Liver (tissue), 3 donors: ENCODE measurements at regions not wholly inside any gene's neighbourhood (a gene's known extent, or its start where the extent isn't known, plus 50 kb on each side); places are given as distances from the start of the nearest gene placed in this dataset.

Source experiments
- ATF3 ChIP-seq: IDR thresholded peaks from 2 replicates; pipeline ENCODE4 v1.6.1; 2016; ENCODE audit warnings: antibody characterized with exemption
- CTCF ChIP-seq: fragments of 150-350 bp; IDR thresholded peaks from 2 replicates; pipeline ENCODE4 v1.5.1; 2017; ENCODE audit warnings: improper control_type of control experiment, low read depth, low read length; ENCODE audit not compliant: missing input control
- EGR1 ChIP-seq, 2 donors: IDR thresholded peaks; 2 replicates each; pipeline ENCODE4 v1.6.1; 2016 to 2018; ENCODE audit warnings: antibody characterized with exemption in 2 of 2, low read depth in 2 of 2
- FOXA2 ChIP-seq: IDR thresholded peaks from 2 replicates; pipeline ENCODE4 v1.6.1; 2016; ENCODE audit warnings: antibody characterized with exemption
- MAX ChIP-seq: IDR thresholded peaks from 2 replicates; pipeline ENCODE4 v1.6.1; 2016; ENCODE audit warnings: antibody characterized with exemption
- RAD21 ChIP-seq, 2 donors: IDR thresholded peaks; 2 replicates each; pipeline ENCODE4 v1.6.1; 2016; ENCODE audit warnings: antibody characterized with exemption in 2 of 2, mild to moderate bottlenecking in 2 of 2
- TAF1 ChIP-seq: conservative IDR thresholded peaks from 2 replicates; pipeline ENCODE4 v1.6.1; 2016; ENCODE audit warnings: antibody characterized with exemption, mild to moderate bottlenecking
- donor health status: healthy.
- donor health status: healthy.

- TF ChIP-seq CTCF, result no peak
- TF ChIP-seq FOXA2, result no peak
- no peak for TF ChIP-seq ATF3
- no peak for TF ChIP-seq RAD21 (IDR thresholded peaks at IDR 0.05)
- TF ChIP-seq MAX, result no peak
- TF ChIP-seq TAF1, result no peak
- TF ChIP-seq EGR1 (IDR thresholded peaks at IDR 0.05; ENCODE audit: low read depth in 2 of 2), result no peak
These were observed 1133.4 kb upstream of the SEL1L start for GRCh38 chr14:82667006-82667405.
